HEK293 (cell line): ENCODE measurements at regions not wholly inside any gene's neighbourhood (a gene's known extent, or its start where the extent isn't known, plus 50 kb on each side); places are given as distances from the start of the nearest gene placed in this dataset.

Experiments
- CTCF ChIA-PET: fragments of 350-600 bp; formaldehyde crosslinking; extraction: SDS; loops from one replicate; lab custom pipeline; 2021; ENCODE audit warnings: antibody characterized with exemption; lab: Yijun Ruan, JAX
- POLR2A ChIA-PET: fragments of 300-600 bp; formaldehyde crosslinking; extraction: SDS; loops from one replicate; lab custom pipeline; 2020; ENCODE audit warnings: antibody characterized with exemption, inconsistent platforms; lab: Yijun Ruan, JAX
- H3K27ac ChIP-seq: fragments of 200-500 bp; sonication (Bioruptor generic); 2 replicates; pipeline ENCODE4 v1.5.1; 2014; ENCODE audit warnings: low read depth, low read length, control low read depth, inconsistent platforms; ENCODE audit errors: extremely low read depth
- H3K36me3 ChIP-seq, 2 experiments: fragments of 200-500 bp in 1 of 2; sonication (Bioruptor generic) in 1 of 2; 1 replicate in 1 of 2; 2 replicates in 1 of 2; pipeline ENCODE4 v1.5.1; 2014 to 2017; ENCODE audit warnings: inconsistent platforms in 2 of 2, low read length in 2 of 2; ENCODE audit not compliant: control insufficient read depth in 2 of 2, insufficient read depth in 1 of 2
- H3K4me1 ChIP-seq: fragments of 200-500 bp; sonication (Bioruptor generic); 2 replicates; pipeline ENCODE4 v1.5.1; 2014; ENCODE audit warnings: mild to moderate bottlenecking, low read length, inconsistent platforms; ENCODE audit not compliant: control insufficient read depth, insufficient read depth
- H3K4me3 ChIP-seq: 2 replicates; pipeline ENCODE4 v1.5.1; 2011; ENCODE audit warnings: low read depth, mild to moderate bottlenecking, control low read depth, low read length, moderate library complexity
- H3K9me3 ChIP-seq: fragments of 200-500 bp; sonication (Bioruptor generic); 2 replicates; pipeline ENCODE4 v1.5.1; 2014; ENCODE audit warnings: low read depth, low read length, inconsistent platforms; ENCODE audit not compliant: control insufficient read depth, insufficient read depth
- GFI1B ChIP-seq: fragments of 450-650 bp; formaldehyde crosslinking; IDR thresholded peaks from 2 replicates; pipeline ENCODE4 v1.5.1; 2016; ENCODE audit warnings: missing biosample characterization, missing genetic modification characterization
- GLIS1 ChIP-seq: fragments of 450-650 bp; formaldehyde crosslinking; IDR thresholded peaks from 2 replicates; pipeline ENCODE4 v1.5.1; 2016; ENCODE audit warnings: missing biosample characterization, missing genetic modification characterization
- PRDM4 ChIP-seq: fragments of 450-650 bp; formaldehyde crosslinking; IDR thresholded peaks from 2 replicates; pipeline ENCODE4 v1.5.1; 2017; ENCODE audit warnings: missing biosample characterization, missing genetic modification characterization
- TRIM28 ChIP-seq: IDR thresholded peaks from 2 replicates; pipeline ENCODE4 v1.6.1; 2011; ENCODE audit warnings: low read length, control low read depth, borderline replicate concordance
- ZBTB17 ChIP-seq: fragments of 450-650 bp; formaldehyde crosslinking; IDR thresholded peaks from 2 replicates; pipeline ENCODE4 v1.5.1; 2016; ENCODE audit warnings: missing biosample characterization, missing genetic modification characterization
- ZBTB7A ChIP-seq: fragments of 450-650 bp; formaldehyde crosslinking; IDR thresholded peaks from 2 replicates; pipeline ENCODE4 v1.5.1; 2016; ENCODE audit warnings: low read depth, missing biosample characterization, missing genetic modification characterization
- ZEB2 ChIP-seq: fragments of 450-650 bp; formaldehyde crosslinking; IDR thresholded peaks from 2 replicates; pipeline ENCODE4 v1.5.1; 2016; ENCODE audit warnings: missing biosample characterization, missing genetic modification characterization
- ZNF155 ChIP-seq: fragments of 450-650 bp; formaldehyde crosslinking; IDR thresholded peaks from 2 replicates; pipeline ENCODE4 v1.5.1; 2016; ENCODE audit warnings: missing biosample characterization, missing genetic modification characterization
- ZNF211 ChIP-seq: fragments of 450-650 bp; formaldehyde crosslinking; IDR thresholded peaks from 2 replicates; pipeline ENCODE4 v1.5.1; 2016; ENCODE audit warnings: low read depth, missing biosample characterization, missing genetic modification characterization
- ZNF23 ChIP-seq: fragments of 450-650 bp; formaldehyde crosslinking; IDR thresholded peaks from 2 replicates; pipeline ENCODE4 v1.5.1; 2016; ENCODE audit warnings: missing biosample characterization, missing genetic modification characterization, borderline replicate concordance
- ZNF274 ChIP-seq, 2 experiments: fragments of 200-500 bp in 1 of 2; fragments of 450-650 bp in 1 of 2; sonication (Bioruptor generic) in 1 of 2; formaldehyde crosslinking in 1 of 2; IDR thresholded peaks; 2 replicates each; pipeline versions ENCODE4 v1.5.1 to v1.6.1; 2014 to 2016; ENCODE audit warnings: borderline replicate concordance in 1 of 2, inconsistent platforms in 1 of 2, low read length in 1 of 2, missing biosample characterization in 1 of 2, missing genetic modification characterization in 1 of 2
- ZNF366 ChIP-seq: fragments of 450-650 bp; formaldehyde crosslinking; conservative IDR thresholded peaks from 2 replicates; pipeline ENCODE4 v1.5.1; 2016; ENCODE audit warnings: missing biosample characterization, missing genetic modification characterization
- ZNF473 ChIP-seq: fragments of 450-650 bp; formaldehyde crosslinking; IDR thresholded peaks from 2 replicates; pipeline ENCODE4 v1.5.1; 2017; ENCODE audit warnings: missing biosample characterization, missing genetic modification characterization
- ZNF48 ChIP-seq: fragments of 450-650 bp; formaldehyde crosslinking; IDR thresholded peaks from 2 replicates; pipeline ENCODE4 v1.5.1; 2016; ENCODE audit warnings: missing biosample characterization, missing genetic modification characterization
- ZNF555 ChIP-seq: fragments of 450-650 bp; formaldehyde crosslinking; conservative IDR thresholded peaks from 2 replicates; pipeline ENCODE4 v1.5.1; 2017; ENCODE audit warnings: missing biosample characterization, mild to moderate bottlenecking, missing genetic modification characterization, inconsistent platforms
- ZNF626 ChIP-seq: fragments of 450-650 bp; sonication (Bioruptor Pico); formaldehyde crosslinking; IDR thresholded peaks from 2 replicates; pipeline ENCODE4 v1.5.1; 2018; ENCODE audit warnings: missing biosample characterization, missing genetic modification characterization, inconsistent platforms
- ZNF660 ChIP-seq: fragments of 450-650 bp; IDR thresholded peaks from 2 replicates; pipeline ENCODE4 v1.5.1; 2018; ENCODE audit warnings: missing biosample characterization, mild to moderate bottlenecking, missing genetic modification characterization
- ZNF692 ChIP-seq: fragments of 450-650 bp; formaldehyde crosslinking; IDR thresholded peaks from 2 replicates; pipeline ENCODE4 v1.5.1; 2016; ENCODE audit warnings: missing biosample characterization, missing genetic modification characterization
- ZNF776 ChIP-seq: fragments of 450-650 bp; formaldehyde crosslinking; IDR thresholded peaks from 2 replicates; pipeline ENCODE4 v1.5.0; 2017; ENCODE audit warnings: missing biosample characterization, missing genetic modification characterization, borderline replicate concordance
- ZNF843 ChIP-seq: fragments of 450-650 bp; formaldehyde crosslinking; IDR thresholded peaks from 2 replicates; pipeline ENCODE4 v1.5.1; 2016; ENCODE audit warnings: missing biosample characterization, missing genetic modification characterization
- TF ChIP-seq, protein P1 (sequence below): fragments of 450-650 bp; formaldehyde crosslinking; IDR thresholded peaks from 2 replicates; pipeline ENCODE4 v1.5.1; 2016; ENCODE audit warnings: missing biosample characterization, missing genetic modification characterization
- TF ChIP-seq, protein P2 (sequence below): fragments of 450-650 bp; formaldehyde crosslinking; IDR thresholded peaks from 2 replicates; pipeline ENCODE4 v1.5.1; 2017; ENCODE audit warnings: missing biosample characterization, mild to moderate bottlenecking, missing genetic modification characterization, moderate library complexity
- TF ChIP-seq, protein P3 (sequence below): fragments of 450-650 bp; formaldehyde crosslinking; IDR thresholded peaks from 2 replicates; pipeline ENCODE4 v1.5.1; 2017; ENCODE audit warnings: missing biosample characterization, missing genetic modification characterization

DNA sequence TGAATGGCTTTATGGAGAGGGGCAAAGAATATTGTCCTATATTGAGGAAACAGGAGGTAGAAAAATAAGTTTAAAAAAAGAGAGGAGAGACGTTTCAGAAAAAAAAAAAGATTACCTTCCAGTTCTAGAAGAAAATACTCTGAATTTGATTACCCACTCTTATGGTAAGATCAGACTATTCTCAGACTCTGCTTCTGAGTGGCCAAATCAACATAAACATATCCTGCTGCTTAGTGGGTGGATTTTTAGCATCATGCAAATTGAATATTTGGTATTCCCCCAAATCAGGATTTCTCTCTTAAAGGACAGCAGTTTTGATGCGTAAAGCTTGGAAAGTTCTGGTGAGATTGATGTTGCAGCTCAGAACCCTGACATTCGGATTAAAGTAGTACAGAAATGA is 946.6 kb downstream of the TFAP2A start:
- H3K4me3 ChIP-seq: no peak overlapping the region
- H3K36me3 ChIP-seq: no peaks in the 10 kb centered on the region
- H3K4me1 ChIP-seq: no peaks in the 10 kb centered on the region
- CTCF ChIA-PET: interaction anchor here (0.9 kb wide), 1 partner anchor 967 kb away, joined by 4 read pairs; no protein-coding TSS in a partner anchor
- POLR2A ChIA-PET: no interaction called here
- no peak overlapping the region for H3K27ac ChIP-seq
- H3K9me3 ChIP-seq: no peaks in the 10 kb centered on the region
- TF ChIP-seq GLIS1 (tag by site-specific recombination) (no peak), GFI1B (no peak), ZNF211 (no peak), ZNF473 (no peak), ZNF23 (tag by site-specific recombination) (no peak), ZNF660 (tag by site-specific recombination) (no peak), ZNF843 (tag by site-specific recombination) (no peak), ZNF48 (no peak), ZNF366 (tag by site-specific recombination) (no peak), ZBTB17 (tag by site-specific recombination) (no peak), ZBTB7A (tag by site-specific recombination) (no peak), ZNF626 (tag by site-specific recombination) (no peak), TRIM28 (no peak)
- TF ChIP-seq, protein P1, sequence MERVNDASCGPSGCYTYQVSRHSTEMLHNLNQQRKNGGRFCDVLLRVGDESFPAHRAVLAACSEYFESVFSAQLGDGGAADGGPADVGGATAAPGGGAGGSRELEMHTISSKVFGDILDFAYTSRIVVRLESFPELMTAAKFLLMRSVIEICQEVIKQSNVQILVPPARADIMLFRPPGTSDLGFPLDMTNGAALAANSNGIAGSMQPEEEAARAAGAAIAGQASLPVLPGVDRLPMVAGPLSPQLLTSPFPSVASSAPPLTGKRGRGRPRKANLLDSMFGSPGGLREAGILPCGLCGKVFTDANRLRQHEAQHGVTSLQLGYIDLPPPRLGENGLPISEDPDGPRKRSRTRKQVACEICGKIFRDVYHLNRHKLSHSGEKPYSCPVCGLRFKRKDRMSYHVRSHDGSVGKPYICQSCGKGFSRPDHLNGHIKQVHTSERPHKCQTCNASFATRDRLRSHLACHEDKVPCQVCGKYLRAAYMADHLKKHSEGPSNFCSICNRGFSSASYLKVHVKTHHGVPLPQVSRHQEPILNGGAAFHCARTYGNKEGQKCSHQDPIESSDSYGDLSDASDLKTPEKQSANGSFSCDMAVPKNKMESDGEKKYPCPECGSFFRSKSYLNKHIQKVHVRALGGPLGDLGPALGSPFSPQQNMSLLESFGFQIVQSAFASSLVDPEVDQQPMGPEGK (tag by site-specific recombination): no peak
- TF ChIP-seq, protein P2, sequence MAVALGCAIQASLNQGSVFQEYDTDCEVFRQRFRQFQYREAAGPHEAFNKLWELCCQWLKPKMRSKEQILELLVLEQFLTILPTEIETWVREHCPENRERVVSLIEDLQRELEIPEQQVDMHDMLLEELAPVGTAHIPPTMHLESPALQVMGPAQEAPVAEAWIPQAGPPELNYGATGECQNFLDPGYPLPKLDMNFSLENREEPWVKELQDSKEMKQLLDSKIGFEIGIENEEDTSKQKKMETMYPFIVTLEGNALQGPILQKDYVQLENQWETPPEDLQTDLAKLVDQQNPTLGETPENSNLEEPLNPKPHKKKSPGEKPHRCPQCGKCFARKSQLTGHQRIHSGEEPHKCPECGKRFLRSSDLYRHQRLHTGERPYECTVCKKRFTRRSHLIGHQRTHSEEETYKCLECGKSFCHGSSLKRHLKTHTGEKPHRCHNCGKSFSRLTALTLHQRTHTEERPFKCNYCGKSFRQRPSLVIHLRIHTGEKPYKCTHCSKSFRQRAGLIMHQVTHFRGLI (tag by site-specific recombination): no peak
- TF ChIP-seq, protein P3, sequence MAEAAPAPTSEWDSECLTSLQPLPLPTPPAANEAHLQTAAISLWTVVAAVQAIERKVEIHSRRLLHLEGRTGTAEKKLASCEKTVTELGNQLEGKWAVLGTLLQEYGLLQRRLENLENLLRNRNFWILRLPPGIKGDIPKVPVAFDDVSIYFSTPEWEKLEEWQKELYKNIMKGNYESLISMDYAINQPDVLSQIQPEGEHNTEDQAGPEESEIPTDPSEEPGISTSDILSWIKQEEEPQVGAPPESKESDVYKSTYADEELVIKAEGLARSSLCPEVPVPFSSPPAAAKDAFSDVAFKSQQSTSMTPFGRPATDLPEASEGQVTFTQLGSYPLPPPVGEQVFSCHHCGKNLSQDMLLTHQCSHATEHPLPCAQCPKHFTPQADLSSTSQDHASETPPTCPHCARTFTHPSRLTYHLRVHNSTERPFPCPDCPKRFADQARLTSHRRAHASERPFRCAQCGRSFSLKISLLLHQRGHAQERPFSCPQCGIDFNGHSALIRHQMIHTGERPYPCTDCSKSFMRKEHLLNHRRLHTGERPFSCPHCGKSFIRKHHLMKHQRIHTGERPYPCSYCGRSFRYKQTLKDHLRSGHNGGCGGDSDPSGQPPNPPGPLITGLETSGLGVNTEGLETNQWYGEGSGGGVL (tag by site-specific recombination): no peak

GRCh38 chr6:9467741-9468140 is 947.1 kb downstream of the TFAP2A start:
- CTCF ChIA-PET: interaction anchor here (0.7 to 0.9 kb wide), 2 partner anchors 944 to 967 kb away, joined by 3 to 4 read pairs; no protein-coding TSS in a partner anchor
- no peaks in the 10 kb centered on the region for H3K36me3 ChIP-seq
- no peak overlapping the region for H3K27ac ChIP-seq
- no peaks in the 10 kb centered on the region for H3K9me3 ChIP-seq
- POLR2A ChIA-PET: no interaction called here
- no peaks in the 10 kb centered on the region for H3K4me1 ChIP-seq
- H3K4me3 ChIP-seq: no peak overlapping the region
- TF ChIP-seq ZNF555 (no peak), ZNF211 (no peak), ZNF274 (IDR thresholded peaks at IDR 0.05; ENCODE audit: low read length) (no peak), ZNF274 (tag by site-specific recombination; IDR thresholded peaks at IDR 0.05; ENCODE audit: borderline replicate concordance) (no peak), ZEB2 (tag by site-specific recombination) (no peak), ZNF776 (no peak), PRDM4 (no peak), ZNF155 (tag by site-specific recombination) (no peak), ZNF692 (no peak)
- TF ChIP-seq, protein P3 (tag by site-specific recombination): no peak
